ENCODE measurements at regions not wholly inside any gene's neighbourhood (a gene's known extent, or its start where the extent isn't known, plus 50 kb on each side); places are given as distances from the start of the nearest gene placed in this dataset.

GRCh38 chr6:145454006-145454405 is 281.3 kb downstream of the EPM2A start:
- Mint-ChIP-seq H3K9me3 (no peaks in the 10 kb centered on the region; the same call in 1 of the 2 replicates), H3K4me1 (ENCODE audit: low read depth) (no peaks in the 10 kb centered on the region), H3K36me3 (ENCODE audit: low read depth) (no peaks in the 10 kb centered on the region), H3K27me3 (ENCODE audit: insufficient read depth) (no peaks in the 10 kb centered on the region; the same call in 1 of the 2 replicates), H3K27ac (no peak overlapping the region), H3K4me3 (no peak overlapping the region)
- DNase-seq, result no peak
- no peak for TF ChIP-seq CTCF (IDR thresholded peaks at IDR 0.05)

DNA sequence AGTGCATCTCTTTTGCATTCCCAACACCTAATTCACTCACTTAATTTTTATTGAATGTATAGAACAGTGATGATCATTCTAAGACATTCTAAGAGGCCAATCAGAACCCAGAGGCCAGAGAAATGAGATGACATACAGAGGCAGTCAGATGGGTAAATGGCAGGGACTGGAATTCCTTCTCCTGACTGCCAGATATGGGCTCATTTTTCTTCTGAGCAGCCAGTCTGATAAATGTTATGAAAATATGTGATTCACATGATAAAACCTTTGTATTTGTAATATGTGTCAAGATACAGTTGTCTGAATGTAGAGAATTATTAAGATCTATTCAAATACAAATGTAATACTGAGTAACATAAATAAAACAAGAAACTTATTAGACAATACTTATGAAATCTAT is 277.8 kb downstream of the EPM2A start:
- H3K4me1 Mint-ChIP-seq (ENCODE audit: low read depth), result no peaks in the 10 kb centered on the region
- H3K36me3 Mint-ChIP-seq (ENCODE audit: low read depth), result no peaks in the 10 kb centered on the region
- H3K9me3 Mint-ChIP-seq, result no peaks in the 10 kb centered on the region
- no peak overlapping the region for H3K27ac Mint-ChIP-seq
- no peak overlapping the region for H3K4me3 Mint-ChIP-seq
- no peaks in the 10 kb centered on the region; the same call in 1 of the 2 replicates for H3K27me3 Mint-ChIP-seq (ENCODE audit: insufficient read depth)
- DNase-seq, result no peak
- no peak for TF ChIP-seq CTCF (IDR thresholded peaks at IDR 0.05)

GRCh38 chr6:145468534-145468933 is 266.8 kb downstream of the EPM2A start:
- TF ChIP-seq CTCF (IDR thresholded peaks at IDR 0.05), result no peak
- no peak overlapping the region for H3K27ac Mint-ChIP-seq
- no peaks in the 10 kb centered on the region for H3K36me3 Mint-ChIP-seq (ENCODE audit: low read depth)
- no peaks in the 10 kb centered on the region; the same call in 1 of the 2 replicates for H3K27me3 Mint-ChIP-seq (ENCODE audit: insufficient read depth)
- no peaks in the 10 kb centered on the region for H3K4me1 Mint-ChIP-seq (ENCODE audit: low read depth)
- H3K4me3 Mint-ChIP-seq, result no peak overlapping the region
- H3K9me3 Mint-ChIP-seq, result peaks cover 15% of the 10 kb centered on the region
- no peak for DNase-seq

DNA sequence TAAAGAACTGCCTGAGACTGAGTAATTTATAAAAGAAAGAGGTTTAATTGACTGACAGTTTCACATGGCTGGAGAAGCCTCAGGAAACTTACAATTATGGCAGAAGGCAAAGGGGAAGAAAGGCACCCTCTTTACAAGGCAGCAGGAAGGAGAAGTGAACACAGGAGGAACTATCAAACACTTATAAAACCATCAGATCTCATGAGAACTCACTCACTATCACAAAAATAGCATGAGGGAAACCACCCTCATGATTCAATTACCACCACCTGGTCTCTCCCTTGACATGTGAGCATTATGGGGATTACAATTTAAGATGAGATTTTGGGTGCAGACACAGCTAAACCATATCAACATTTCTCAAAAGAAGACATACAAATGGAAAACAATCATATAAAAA is 266.3 kb downstream of the EPM2A start:
- Mint-ChIP-seq H3K4me3 (no peak overlapping the region), H3K4me1 (ENCODE audit: low read depth) (no peaks in the 10 kb centered on the region), H3K27ac (no peak overlapping the region), H3K9me3 (peaks cover 18% of the 10 kb centered on the region), H3K36me3 (ENCODE audit: low read depth) (no peaks in the 10 kb centered on the region), H3K27me3 (ENCODE audit: insufficient read depth) (no peaks in the 10 kb centered on the region; the same call in 1 of the 2 replicates)
- TF ChIP-seq CTCF (IDR thresholded peaks at IDR 0.05), result no peak
- DNase-seq, result no peak

DNA sequence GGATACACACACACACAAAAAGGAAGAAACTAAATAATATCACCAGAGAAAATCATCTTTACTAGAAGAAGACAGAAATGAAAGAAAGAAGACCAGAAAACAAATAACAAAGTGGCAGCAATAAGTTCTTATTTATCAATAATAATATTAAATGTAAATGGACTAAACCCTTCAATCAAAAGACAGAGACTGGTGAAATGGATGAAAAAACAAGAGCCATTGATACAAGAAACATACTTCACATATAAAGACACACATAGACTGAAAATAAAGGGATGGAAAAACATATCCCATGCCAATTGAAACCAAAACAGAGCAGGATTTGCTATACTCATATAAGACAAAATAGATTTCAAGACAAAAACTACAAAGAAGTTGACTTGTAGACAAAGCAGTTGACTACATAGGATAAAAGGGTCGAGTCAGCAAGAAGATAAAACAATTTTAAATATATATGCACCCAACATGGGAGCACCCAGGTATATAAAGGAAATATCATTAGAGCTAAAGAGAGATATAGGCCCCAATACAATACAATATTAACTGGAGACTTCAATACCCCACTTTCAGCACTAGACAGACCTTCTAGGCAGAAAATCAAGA is 259.4 kb downstream of the EPM2A start:
- H3K9me3 Mint-ChIP-seq, result peaks cover 32% of the 10 kb centered on the region
- H3K4me3 Mint-ChIP-seq, result no peak overlapping the region
- no peaks in the 10 kb centered on the region for H3K36me3 Mint-ChIP-seq (ENCODE audit: low read depth)
- TF ChIP-seq CTCF (IDR thresholded peaks at IDR 0.05), result no peak
- H3K4me1 Mint-ChIP-seq (ENCODE audit: low read depth), result no peaks in the 10 kb centered on the region
- no peak for DNase-seq
- no peaks in the 10 kb centered on the region; the same call in 1 of the 2 replicates for H3K27me3 Mint-ChIP-seq (ENCODE audit: insufficient read depth)
- H3K27ac Mint-ChIP-seq, result no peak overlapping the region

Measured in HFFc6 (cell line).